ENCODE measurements at regions not wholly inside any gene's neighbourhood (a gene's known extent, or its start where the extent isn't known, plus 50 kb on each side); places are given as distances from the start of the nearest gene placed in this dataset.
A peak's percentile ranks its signal among the peaks of the same experiment; 100 is the strongest.

- Histone ChIP-seq H3K4me1 (ENCODE audit: control insufficient read depth in 2 of 2, insufficient read depth in 2 of 2, low read length in 2 of 2) (no peaks in the 10 kb centered on the region), H3K36me3 (ENCODE audit: control insufficient read depth in 2 of 2, insufficient read depth in 2 of 2, low read length in 2 of 2) (no peaks in the 10 kb centered on the region), H3K27ac (ENCODE audit: low read depth in 2 of 2, low read length in 2 of 2) (peak overlapping the region in 1 of 2 donors; percentile 61), H3K27me3 (ENCODE audit: control insufficient read depth in 2 of 2, insufficient read depth in 2 of 2, low read length in 2 of 2) (no peaks in the 10 kb centered on the region), H3K4me3 (ENCODE audit: low read length in 2 of 2) (no peak overlapping the region), H3K9me3 (ENCODE audit: control insufficient read depth in 2 of 2, low read length in 2 of 2) (no peaks in the 10 kb centered on the region), H3K9ac (ENCODE audit: low read depth in 1 of 2, low read length in 2 of 2) (no peak overlapping the region)
These were observed 76.1 kb upstream of the PITRM1 start for GRCh38 chr10:3248526-3249306.

- no peaks in the 10 kb centered on the region for H3K27me3 ChIP-seq (ENCODE audit: control insufficient read depth in 2 of 2, insufficient read depth in 2 of 2, low read length in 2 of 2)
- no peaks in the 10 kb centered on the region for H3K36me3 ChIP-seq (ENCODE audit: control insufficient read depth in 2 of 2, insufficient read depth in 2 of 2, low read length in 2 of 2)
- no peak overlapping the region for H3K27ac ChIP-seq (ENCODE audit: low read depth in 2 of 2, low read length in 2 of 2)
- no peaks in the 10 kb centered on the region for H3K9me3 ChIP-seq (ENCODE audit: control insufficient read depth in 2 of 2, low read length in 2 of 2)
- no peaks in the 10 kb centered on the region for H3K4me1 ChIP-seq (ENCODE audit: control insufficient read depth in 2 of 2, insufficient read depth in 2 of 2, low read length in 2 of 2)
- H3K4me3 ChIP-seq (ENCODE audit: low read length in 2 of 2): no peak overlapping the region
- no peak overlapping the region for H3K9ac ChIP-seq (ENCODE audit: low read depth in 1 of 2, low read length in 2 of 2)
These were observed 72.8 kb upstream of the PITRM1 start for GRCh38 chr10:3245395-3245794.

DNA sequence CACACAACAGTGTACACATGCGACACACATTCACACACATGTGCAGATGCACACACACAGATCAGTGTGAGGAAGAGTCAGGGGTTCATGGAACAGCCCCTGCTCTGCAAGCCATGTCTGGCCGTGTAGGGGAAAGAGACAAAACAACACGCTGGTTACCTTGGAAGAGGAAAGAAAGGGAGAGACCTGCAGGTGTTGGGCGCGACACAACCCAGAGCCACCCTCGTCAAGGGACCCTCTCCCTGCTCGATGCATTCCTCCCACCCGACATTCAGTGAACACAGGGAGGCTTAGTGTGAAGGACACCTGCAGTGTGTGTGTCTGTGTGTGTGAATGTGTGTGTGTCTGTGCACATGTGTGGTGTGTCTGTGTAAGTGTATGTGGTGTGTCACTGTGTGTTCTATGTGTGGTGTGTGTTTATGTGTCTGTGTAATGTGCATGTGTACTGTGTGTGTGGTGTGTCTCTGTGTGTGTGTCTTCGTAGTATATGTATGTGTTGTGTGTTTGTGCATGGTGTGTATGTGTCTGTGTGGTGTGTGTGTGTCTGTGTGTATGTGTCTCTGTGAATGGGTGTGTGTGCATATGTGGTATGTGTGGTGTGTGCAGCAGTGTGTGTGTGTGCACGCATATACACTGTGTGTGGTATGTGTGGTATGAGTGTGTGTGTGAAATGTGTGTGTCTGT lies 69.5 kb upstream of the PITRM1 start:
- Histone ChIP-seq H3K4me1 (ENCODE audit: control insufficient read depth in 2 of 2, insufficient read depth in 2 of 2, low read length in 2 of 2) (peaks cover 0 to 3% of the 10 kb centered on the region in 2 donors), H3K27me3 (ENCODE audit: control insufficient read depth in 2 of 2, insufficient read depth in 2 of 2, low read length in 2 of 2) (peaks cover 0 to 2% of the 10 kb centered on the region in 2 donors), H3K36me3 (ENCODE audit: control insufficient read depth in 2 of 2, insufficient read depth in 2 of 2, low read length in 2 of 2) (no peaks in the 10 kb centered on the region), H3K4me3 (ENCODE audit: low read length in 2 of 2) (no peak overlapping the region), H3K27ac (ENCODE audit: low read depth in 2 of 2, low read length in 2 of 2) (no peak overlapping the region), H3K9me3 (ENCODE audit: control insufficient read depth in 2 of 2, low read length in 2 of 2) (no peaks in the 10 kb centered on the region), H3K9ac (ENCODE audit: low read depth in 1 of 2, low read length in 2 of 2) (no peak overlapping the region)

DNA sequence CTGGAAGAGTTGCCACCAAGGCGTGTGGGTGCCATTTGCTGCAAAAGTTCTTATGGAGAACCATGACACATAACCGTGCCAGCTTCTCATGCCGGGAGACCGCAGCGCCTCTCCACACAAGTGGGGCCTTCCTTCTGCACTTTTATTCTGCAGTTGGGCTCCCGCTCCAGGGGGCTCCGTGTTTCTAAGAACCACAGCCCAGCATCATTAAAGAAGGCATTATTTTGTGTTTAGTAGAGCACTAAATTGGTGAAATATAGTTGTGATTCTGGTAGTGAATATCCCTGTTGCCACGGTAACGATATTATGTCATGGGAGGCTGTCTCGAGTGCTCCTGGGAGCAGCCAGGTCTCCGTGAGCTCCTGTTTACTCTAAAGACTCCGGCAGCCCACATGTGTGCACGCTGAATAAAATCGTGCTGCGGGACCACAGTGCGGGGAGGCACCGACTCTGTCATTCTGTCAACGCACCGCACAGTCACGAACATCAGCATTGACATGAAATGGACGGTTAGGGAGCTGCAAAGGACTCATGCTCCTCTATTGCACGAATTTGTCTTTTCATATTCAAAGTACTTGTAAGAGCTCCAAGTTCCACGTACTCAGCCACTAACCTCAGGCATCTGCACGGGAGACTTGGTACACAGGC lies 68.8 kb upstream of the PITRM1 start:
- Histone ChIP-seq H3K4me3 (ENCODE audit: low read length in 2 of 2) (no peak overlapping the region), H3K27ac (ENCODE audit: low read depth in 2 of 2, low read length in 2 of 2) (no peak overlapping the region), H3K9me3 (ENCODE audit: control insufficient read depth in 2 of 2, low read length in 2 of 2) (no peaks in the 10 kb centered on the region), H3K9ac (ENCODE audit: low read depth in 1 of 2, low read length in 2 of 2) (no peak overlapping the region), H3K4me1 (ENCODE audit: control insufficient read depth in 2 of 2, insufficient read depth in 2 of 2, low read length in 2 of 2) (peaks cover 0 to 3% of the 10 kb centered on the region in 2 donors), H3K27me3 (ENCODE audit: control insufficient read depth in 2 of 2, insufficient read depth in 2 of 2, low read length in 2 of 2) (peaks cover 0 to 2% of the 10 kb centered on the region in 2 donors), H3K36me3 (ENCODE audit: control insufficient read depth in 2 of 2, insufficient read depth in 2 of 2, low read length in 2 of 2) (no peaks in the 10 kb centered on the region)

- H3K27me3 ChIP-seq (ENCODE audit: control insufficient read depth in 2 of 2, insufficient read depth in 2 of 2, low read length in 2 of 2): peaks cover 0 to 2% of the 10 kb centered on the region in 2 donors
- H3K9ac ChIP-seq (ENCODE audit: low read depth in 1 of 2, low read length in 2 of 2): no peak overlapping the region
- no peak overlapping the region for H3K4me3 ChIP-seq (ENCODE audit: low read length in 2 of 2)
- no peaks in the 10 kb centered on the region for H3K36me3 ChIP-seq (ENCODE audit: control insufficient read depth in 2 of 2, insufficient read depth in 2 of 2, low read length in 2 of 2)
- no peaks in the 10 kb centered on the region for H3K9me3 ChIP-seq (ENCODE audit: control insufficient read depth in 2 of 2, low read length in 2 of 2)
- H3K27ac ChIP-seq (ENCODE audit: low read depth in 2 of 2, low read length in 2 of 2): no peak overlapping the region
- peaks cover 0 to 3% of the 10 kb centered on the region in 2 donors for H3K4me1 ChIP-seq (ENCODE audit: control insufficient read depth in 2 of 2, insufficient read depth in 2 of 2, low read length in 2 of 2)
These were observed 67.6 kb upstream of the PITRM1 start for GRCh38 chr10:3239920-3240894.

DNA sequence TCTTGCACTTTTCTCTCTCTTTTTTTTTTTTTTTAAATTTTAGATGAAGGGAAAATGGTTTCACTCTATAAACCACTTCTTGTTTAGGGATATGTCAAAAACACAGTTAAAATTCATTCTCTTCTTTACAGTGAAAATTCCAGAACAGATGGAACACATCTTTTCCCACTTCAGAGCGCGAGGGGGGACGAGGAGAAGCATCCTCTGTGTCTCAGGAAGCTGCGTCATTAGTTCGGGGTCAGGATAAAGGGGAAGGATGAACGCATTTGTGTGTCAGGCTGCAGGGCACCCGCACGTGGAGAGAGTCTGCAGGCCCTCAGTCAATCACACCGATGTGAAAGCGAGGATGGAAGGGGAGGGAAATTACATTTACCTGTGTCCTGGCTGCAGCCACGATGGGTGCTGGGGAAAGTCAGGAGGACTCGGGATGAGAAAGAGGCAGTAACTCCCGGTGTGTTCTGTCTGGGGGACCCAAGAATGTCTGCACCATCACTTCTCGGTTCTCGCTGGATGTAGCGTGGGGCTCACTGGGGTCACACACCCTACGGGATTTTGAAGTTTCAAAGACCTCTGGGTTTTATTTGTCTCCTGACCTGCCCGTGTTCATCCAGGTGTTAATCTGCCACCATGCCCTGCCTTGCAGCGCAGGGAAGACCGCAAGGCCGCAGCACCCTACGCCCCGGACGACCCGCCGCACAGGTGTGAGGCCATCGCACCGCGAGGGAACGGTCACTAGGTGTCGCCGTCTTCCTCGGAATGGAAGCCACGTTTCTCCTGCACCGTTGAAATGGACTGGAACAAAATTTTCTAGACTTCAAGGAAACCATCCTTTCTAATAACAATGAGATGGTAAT lies 66.7 kb upstream of the PITRM1 start:
- Histone ChIP-seq H3K4me3 (ENCODE audit: low read length in 2 of 2) (no peak overlapping the region), H3K36me3 (ENCODE audit: control insufficient read depth in 2 of 2, insufficient read depth in 2 of 2, low read length in 2 of 2) (no peaks in the 10 kb centered on the region), H3K27me3 (ENCODE audit: control insufficient read depth in 2 of 2, insufficient read depth in 2 of 2, low read length in 2 of 2) (peaks cover 0 to 2% of the 10 kb centered on the region in 2 donors), H3K9me3 (ENCODE audit: control insufficient read depth in 2 of 2, low read length in 2 of 2) (no peaks in the 10 kb centered on the region), H3K9ac (ENCODE audit: low read depth in 1 of 2, low read length in 2 of 2) (no peak overlapping the region), H3K27ac (ENCODE audit: low read depth in 2 of 2, low read length in 2 of 2) (no peak overlapping the region), H3K4me1 (ENCODE audit: control insufficient read depth in 2 of 2, insufficient read depth in 2 of 2, low read length in 2 of 2) (peaks cover 0 to 3% of the 10 kb centered on the region in 2 donors)

DNA sequence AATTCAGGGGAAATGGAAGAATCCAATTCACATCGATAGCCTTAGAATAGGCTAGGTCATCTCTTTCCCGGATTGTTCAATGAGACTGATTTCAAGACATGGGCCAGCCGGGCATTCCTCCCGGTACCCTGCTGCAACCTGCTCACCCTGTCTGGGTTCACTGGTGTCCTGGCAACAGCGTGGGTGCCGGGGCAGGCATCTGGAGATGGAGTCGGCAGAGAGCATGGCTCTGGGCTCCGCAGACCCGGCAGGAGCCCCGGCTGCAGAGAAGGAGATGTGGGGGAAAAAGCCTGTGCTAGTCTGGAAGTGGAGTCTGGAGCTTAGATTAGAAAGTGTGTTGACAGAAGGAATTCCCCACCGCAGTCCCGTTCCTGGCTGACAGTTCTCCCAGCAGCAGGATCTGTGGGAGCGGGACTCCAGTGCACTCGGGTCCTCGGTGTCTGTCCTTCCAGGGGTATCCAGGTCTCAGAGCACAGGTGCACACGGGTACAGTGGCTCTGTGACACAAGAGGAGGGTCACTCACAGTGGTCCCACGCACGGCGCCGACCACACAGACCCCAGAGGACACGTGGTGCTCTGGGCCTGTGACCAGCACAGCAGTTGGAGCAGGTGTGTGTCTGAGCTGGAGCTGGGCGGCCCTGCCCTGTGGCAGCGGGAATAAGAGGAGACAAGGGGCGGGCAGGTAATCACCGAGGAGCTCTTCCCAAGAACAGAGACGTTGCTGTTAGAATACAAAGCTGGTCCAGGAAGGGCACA lies 65.7 kb upstream of the PITRM1 start:
- Histone ChIP-seq H3K4me3 (ENCODE audit: low read length in 2 of 2) (no peak overlapping the region), H3K27me3 (ENCODE audit: control insufficient read depth in 2 of 2, insufficient read depth in 2 of 2, low read length in 2 of 2) (peaks cover 0 to 2% of the 10 kb centered on the region in 2 donors), H3K9me3 (ENCODE audit: control insufficient read depth in 2 of 2, low read length in 2 of 2) (no peaks in the 10 kb centered on the region), H3K4me1 (ENCODE audit: control insufficient read depth in 2 of 2, insufficient read depth in 2 of 2, low read length in 2 of 2) (peaks cover 0 to 3% of the 10 kb centered on the region in 2 donors), H3K9ac (ENCODE audit: low read depth in 1 of 2, low read length in 2 of 2) (no peak overlapping the region), H3K36me3 (ENCODE audit: control insufficient read depth in 2 of 2, insufficient read depth in 2 of 2, low read length in 2 of 2) (no peaks in the 10 kb centered on the region), H3K27ac (ENCODE audit: low read depth in 2 of 2, low read length in 2 of 2) (no peak overlapping the region)

DNA sequence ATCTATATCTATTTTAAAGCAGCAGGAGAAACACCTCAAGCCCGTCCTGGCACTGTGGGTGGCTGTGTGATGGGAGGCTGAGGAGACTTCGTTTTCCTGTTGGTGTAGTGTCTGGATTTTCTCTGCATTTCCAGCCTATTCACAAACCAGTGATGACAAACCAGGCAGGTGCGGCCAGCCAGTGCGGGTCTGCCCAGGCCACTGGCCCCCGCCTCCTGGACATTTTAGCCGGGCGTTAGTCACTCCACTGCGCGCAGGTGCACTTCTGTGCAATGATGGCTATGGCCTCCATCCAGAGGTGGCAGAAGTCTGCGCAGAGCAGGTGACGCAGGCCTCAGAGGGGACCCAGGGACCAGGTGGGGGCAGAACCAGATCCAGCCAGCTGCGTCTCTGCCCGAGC lies 64.9 kb upstream of the PITRM1 start:
- H3K27ac ChIP-seq (ENCODE audit: low read depth in 2 of 2, low read length in 2 of 2): no peak overlapping the region
- H3K4me1 ChIP-seq (ENCODE audit: control insufficient read depth in 2 of 2, insufficient read depth in 2 of 2, low read length in 2 of 2): peaks cover 0 to 3% of the 10 kb centered on the region in 2 donors
- no peaks in the 10 kb centered on the region for H3K36me3 ChIP-seq (ENCODE audit: control insufficient read depth in 2 of 2, insufficient read depth in 2 of 2, low read length in 2 of 2)
- no peak overlapping the region for H3K4me3 ChIP-seq (ENCODE audit: low read length in 2 of 2)
- no peaks in the 10 kb centered on the region for H3K9me3 ChIP-seq (ENCODE audit: control insufficient read depth in 2 of 2, low read length in 2 of 2)
- peaks cover 0 to 2% of the 10 kb centered on the region in 2 donors for H3K27me3 ChIP-seq (ENCODE audit: control insufficient read depth in 2 of 2, insufficient read depth in 2 of 2, low read length in 2 of 2)
- no peak overlapping the region for H3K9ac ChIP-seq (ENCODE audit: low read depth in 1 of 2, low read length in 2 of 2)
